ENCODE measurements at regions not wholly inside any gene's neighbourhood (a gene's known extent, or its start where the extent isn't known, plus 50 kb on each side); places are given as distances from the start of the nearest gene placed in this dataset.

DNA sequence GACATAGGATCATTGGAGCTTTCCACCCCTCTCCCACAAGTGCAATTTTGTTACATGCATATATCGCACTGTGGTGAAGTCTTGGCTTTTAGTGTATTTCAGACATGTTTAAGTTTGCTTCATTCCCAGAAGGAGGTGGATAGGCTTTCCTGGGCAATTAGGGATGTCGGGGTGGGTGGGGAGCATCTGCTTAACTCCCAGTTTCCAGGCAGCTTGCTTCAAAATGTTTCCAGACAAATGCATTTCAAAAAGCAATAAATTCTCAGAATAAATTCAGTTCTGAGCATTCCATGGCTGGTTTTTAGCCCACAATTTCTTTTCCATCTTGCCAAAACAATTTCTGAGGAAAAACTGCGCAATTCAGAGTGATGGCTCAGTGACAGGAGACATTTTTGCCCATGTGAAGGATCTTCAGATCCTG is 227.7 kb upstream of the ZPLD1 start:
- no peak for TF ChIP-seq CTCF (IDR thresholded peaks at IDR 0.05; ENCODE audit: poor library complexity, severe bottlenecking)
- TF ChIP-seq RAD21 (conservative IDR thresholded peaks at IDR 0.05) = no peak
- TF ChIP-seq, protein P1, sequence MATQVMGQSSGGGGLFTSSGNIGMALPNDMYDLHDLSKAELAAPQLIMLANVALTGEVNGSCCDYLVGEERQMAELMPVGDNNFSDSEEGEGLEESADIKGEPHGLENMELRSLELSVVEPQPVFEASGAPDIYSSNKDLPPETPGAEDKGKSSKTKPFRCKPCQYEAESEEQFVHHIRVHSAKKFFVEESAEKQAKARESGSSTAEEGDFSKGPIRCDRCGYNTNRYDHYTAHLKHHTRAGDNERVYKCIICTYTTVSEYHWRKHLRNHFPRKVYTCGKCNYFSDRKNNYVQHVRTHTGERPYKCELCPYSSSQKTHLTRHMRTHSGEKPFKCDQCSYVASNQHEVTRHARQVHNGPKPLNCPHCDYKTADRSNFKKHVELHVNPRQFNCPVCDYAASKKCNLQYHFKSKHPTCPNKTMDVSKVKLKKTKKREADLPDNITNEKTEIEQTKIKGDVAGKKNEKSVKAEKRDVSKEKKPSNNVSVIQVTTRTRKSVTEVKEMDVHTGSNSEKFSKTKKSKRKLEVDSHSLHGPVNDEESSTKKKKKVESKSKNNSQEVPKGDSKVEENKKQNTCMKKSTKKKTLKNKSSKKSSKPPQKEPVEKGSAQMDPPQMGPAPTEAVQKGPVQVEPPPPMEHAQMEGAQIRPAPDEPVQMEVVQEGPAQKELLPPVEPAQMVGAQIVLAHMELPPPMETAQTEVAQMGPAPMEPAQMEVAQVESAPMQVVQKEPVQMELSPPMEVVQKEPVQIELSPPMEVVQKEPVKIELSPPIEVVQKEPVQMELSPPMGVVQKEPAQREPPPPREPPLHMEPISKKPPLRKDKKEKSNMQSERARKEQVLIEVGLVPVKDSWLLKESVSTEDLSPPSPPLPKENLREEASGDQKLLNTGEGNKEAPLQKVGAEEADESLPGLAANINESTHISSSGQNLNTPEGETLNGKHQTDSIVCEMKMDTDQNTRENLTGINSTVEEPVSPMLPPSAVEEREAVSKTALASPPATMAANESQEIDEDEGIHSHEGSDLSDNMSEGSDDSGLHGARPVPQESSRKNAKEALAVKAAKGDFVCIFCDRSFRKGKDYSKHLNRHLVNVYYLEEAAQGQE (IDR thresholded peaks at IDR 0.05; ENCODE audit: borderline replicate concordance) = no peak
